BJ (cell line): ENCODE measurements at regions not wholly inside any gene's neighbourhood (a gene's known extent, or its start where the extent isn't known, plus 50 kb on each side); places are given as distances from the start of the nearest gene placed in this dataset.

Source experiments
- CTCF ChIA-PET: fragments of 350-600 bp; formaldehyde crosslinking; extraction: SDS; loops from one replicate; lab custom pipeline; 2021; ENCODE audit warnings: antibody characterized with exemption, inconsistent platforms; lab: Yijun Ruan, JAX
- POLR2A ChIA-PET: fragments of 300-600 bp; sonication (Branson Sonifier 250); formaldehyde crosslinking; extraction: SDS; loops from one replicate; lab custom pipeline; 2021; ENCODE audit warnings: antibody characterized with exemption; lab: Charles Lee
- DNase-seq: peaks from one replicate; pipeline ENCODE4 v3.0.0-alpha.2; 2011; ENCODE audit warnings: low read depth
- H3K27me3 ChIP-seq: 2 replicates; pipeline ENCODE4 v1.6.0; 2011; ENCODE audit warnings: low read length; ENCODE audit not compliant: control insufficient read depth, insufficient read depth
- H3K36me3 ChIP-seq: 2 replicates; pipeline ENCODE4 v1.5.1; 2011; ENCODE audit warnings: low read length; ENCODE audit not compliant: control insufficient read depth, insufficient read depth
- H3K4me3 ChIP-seq: 2 replicates; pipeline ENCODE4 v1.5.1; 2011; ENCODE audit warnings: low read depth, mild to moderate bottlenecking, control low read depth, low read length
- CTCF ChIP-seq: IDR thresholded peaks from 2 replicates; pipeline ENCODE4 v1.5.1; 2011; ENCODE audit warnings: low read depth, mild to moderate bottlenecking, control low read depth, inconsistent platforms, low read length, moderate library complexity; ENCODE audit not compliant: insufficient read depth

DNA sequence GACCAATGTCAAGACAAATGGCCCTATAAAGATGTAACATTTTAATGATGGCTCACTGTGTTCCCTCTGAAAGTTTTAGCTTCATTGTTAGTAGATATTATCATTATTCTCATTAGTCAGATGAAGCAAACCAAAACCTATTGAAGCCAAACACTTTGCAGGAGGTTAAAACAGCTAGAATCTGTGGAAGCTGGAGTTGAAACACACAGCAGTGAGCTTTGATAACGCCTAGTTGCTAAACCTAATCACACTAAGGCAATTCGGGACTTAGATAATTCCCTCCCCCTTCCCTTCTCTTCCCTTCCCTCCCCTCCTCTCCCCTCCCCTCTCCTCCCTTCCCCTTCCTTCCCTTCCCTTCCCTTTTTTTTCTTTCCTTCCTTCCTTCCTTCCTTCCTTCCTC, 165.7 kb downstream of the TRIB2 start:
- Histone ChIP-seq H3K4me3 (no peak overlapping the region), H3K27me3 (no peaks in the 10 kb centered on the region), H3K36me3 (no peaks in the 10 kb centered on the region)
- CTCF ChIA-PET = interaction anchor here (1.5 kb wide), 1 partner anchor 49 kb away, joined by 10 read pairs; no protein-coding TSS in a partner anchor
- POLR2A ChIA-PET = no interaction called here
- DNase-seq = no peak
- no peak for TF ChIP-seq CTCF

DNA sequence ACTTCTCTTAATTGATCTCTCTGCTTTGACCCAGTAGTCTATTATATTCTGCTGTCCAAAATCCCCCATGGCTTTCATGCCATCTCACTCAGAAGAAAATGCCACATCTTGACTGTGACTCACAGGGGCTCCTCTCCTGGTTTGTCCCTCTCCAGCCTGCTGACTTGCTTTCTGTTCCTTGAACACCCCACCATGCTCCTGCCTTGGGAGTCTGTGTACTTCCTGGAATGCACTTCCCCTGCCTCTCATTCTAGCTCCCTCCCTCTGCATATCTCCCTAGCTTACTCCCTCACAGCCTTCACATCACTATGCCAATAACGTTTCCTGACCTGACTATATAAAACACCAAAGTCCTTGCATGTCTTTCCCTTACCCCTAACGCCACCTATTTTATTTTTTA, 167.2 kb downstream of the TRIB2 start:
- Histone ChIP-seq H3K36me3 (no peaks in the 10 kb centered on the region), H3K4me3 (no peak overlapping the region), H3K27me3 (no peaks in the 10 kb centered on the region)
- TF ChIP-seq CTCF = no peak
- DNase-seq = no peak
- POLR2A ChIA-PET = no interaction called here
- CTCF ChIA-PET = interaction anchor here (1.6 kb wide), 1 partner anchor 123 kb away, joined by 4 read pairs; no protein-coding TSS in a partner anchor

DNA sequence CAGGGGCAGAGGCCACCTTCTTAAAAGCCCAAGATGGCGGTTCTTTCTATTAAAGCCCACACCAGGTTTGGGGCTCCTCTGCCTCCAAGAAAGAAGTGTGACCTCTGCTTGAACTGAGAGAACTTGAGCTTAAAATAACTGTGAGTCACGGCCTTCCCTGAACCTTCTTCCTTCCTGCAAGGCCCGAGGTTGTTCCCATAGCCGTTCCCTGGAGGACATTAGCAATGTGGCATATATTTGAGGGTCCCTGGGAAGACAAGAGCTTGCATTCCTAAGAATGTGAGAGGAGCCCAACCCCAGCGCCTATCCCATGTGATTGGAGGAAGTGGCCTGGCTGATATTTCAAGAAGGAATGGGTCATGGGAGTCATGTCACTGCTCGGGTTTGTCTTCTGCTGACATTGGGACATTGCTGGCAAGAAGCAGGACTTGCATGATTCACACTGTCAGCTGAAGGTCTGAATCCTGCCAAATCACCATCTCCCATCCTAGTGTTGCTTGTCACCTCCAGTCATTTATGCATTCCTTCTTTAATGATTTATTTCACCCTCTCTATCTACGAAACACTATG, 168.1 kb downstream of the TRIB2 start:
- no peak overlapping the region for H3K4me3 ChIP-seq
- peak; percentile 70 for DNase-seq

DNA sequence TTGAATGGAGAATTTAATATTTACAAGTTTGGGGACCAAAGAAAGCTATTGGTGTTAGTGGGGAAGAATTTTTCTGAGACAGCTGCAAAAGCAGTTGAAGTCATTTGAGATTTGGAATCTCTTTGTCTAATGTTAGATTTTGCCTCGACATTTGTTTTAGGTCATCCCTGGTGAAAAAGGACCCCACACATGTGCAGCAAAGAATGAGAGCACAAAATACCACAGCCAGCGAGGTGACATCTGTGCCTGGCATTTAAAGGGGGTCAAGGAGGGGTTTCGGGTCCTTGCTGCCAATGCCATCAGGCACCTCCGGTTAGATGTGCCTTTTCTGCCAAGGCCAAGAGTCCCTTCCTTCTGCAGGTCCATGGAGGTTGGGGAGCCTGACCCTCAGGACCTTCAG, 173.3 kb downstream of the TRIB2 start:
- no peak for DNase-seq
- no peaks in the 10 kb centered on the region for H3K27me3 ChIP-seq
- ChIA-PET CTCF (interaction anchor here (1.7 kb wide), 1 partner anchor 21 kb away, joined by 4 read pairs; no protein-coding TSS in a partner anchor), POLR2A (no interaction called here)
- no peaks in the 10 kb centered on the region for H3K36me3 ChIP-seq
- no peak overlapping the region for H3K4me3 ChIP-seq
- TF ChIP-seq CTCF = no peak

More for the DNA sequence above, 168.1 kb downstream of the TRIB2 start:
- no peaks in the 10 kb centered on the region for H3K27me3 ChIP-seq
- no peaks in the 10 kb centered on the region for H3K36me3 ChIP-seq
- ChIA-PET CTCF (interaction anchor here (0.5 to 1.6 kb wide), 2 partner anchors 48 to 122 kb away, joined by 3 to 4 read pairs; no protein-coding TSS in a partner anchor), POLR2A (no interaction called here)
- no peak for TF ChIP-seq CTCF

DNA sequence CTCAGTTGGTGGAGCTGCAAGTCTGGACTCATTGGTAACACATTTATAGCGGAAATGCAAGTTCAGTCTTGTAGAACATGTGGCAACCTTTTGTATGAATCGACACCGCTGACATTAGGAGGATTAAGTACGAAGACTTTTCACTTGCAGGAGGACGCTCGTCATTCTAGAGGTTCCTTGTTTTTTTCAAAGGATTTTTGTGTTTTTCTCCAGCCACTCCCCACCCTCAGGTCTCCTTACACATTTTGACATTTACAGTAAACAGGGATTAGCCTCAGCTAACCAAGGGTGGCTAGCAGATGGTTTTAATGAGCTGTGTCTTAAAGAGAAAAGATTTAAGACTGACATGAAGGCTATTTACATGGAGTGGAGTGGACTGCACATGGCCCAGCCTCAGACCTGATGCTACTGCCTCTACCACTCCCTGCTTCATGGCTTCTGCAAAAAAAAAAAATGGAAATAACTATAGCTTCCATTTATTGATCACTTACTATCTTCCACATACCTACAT, 173.8 kb downstream of the TRIB2 start:
- CTCF ChIA-PET = no interaction called here
- Histone ChIP-seq H3K4me3 (no peak overlapping the region), H3K27me3 (no peaks in the 10 kb centered on the region), H3K36me3 (no peaks in the 10 kb centered on the region)
- POLR2A ChIA-PET = no interaction called here
- TF ChIP-seq CTCF = no peak
- no peak for DNase-seq
